ENCODE measurements at regions not wholly inside any gene's neighbourhood (a gene's known extent, or its start where the extent isn't known, plus 50 kb on each side); places are given as distances from the start of the nearest gene placed in this dataset.

DNA sequence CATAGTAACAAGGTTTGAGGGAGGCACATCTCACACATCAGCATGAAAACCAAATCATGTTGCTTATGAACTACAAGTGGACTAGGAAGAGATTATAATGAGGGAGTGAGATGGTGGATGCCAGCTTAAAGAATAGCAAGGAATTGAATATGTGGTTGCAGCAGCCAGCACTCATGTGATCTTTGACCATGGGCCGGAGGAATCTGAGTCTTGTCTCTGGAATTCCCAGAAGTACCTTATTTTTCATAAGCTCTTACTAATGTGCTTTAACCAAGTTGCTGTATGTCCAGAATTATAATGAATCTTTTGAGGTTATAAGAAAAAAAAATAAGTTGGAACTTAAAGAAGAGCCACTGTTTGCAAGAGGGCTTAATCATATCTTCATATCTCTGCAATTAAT, 97.0 kb downstream of the DISP1 start:
- TF ChIP-seq, protein P1, sequence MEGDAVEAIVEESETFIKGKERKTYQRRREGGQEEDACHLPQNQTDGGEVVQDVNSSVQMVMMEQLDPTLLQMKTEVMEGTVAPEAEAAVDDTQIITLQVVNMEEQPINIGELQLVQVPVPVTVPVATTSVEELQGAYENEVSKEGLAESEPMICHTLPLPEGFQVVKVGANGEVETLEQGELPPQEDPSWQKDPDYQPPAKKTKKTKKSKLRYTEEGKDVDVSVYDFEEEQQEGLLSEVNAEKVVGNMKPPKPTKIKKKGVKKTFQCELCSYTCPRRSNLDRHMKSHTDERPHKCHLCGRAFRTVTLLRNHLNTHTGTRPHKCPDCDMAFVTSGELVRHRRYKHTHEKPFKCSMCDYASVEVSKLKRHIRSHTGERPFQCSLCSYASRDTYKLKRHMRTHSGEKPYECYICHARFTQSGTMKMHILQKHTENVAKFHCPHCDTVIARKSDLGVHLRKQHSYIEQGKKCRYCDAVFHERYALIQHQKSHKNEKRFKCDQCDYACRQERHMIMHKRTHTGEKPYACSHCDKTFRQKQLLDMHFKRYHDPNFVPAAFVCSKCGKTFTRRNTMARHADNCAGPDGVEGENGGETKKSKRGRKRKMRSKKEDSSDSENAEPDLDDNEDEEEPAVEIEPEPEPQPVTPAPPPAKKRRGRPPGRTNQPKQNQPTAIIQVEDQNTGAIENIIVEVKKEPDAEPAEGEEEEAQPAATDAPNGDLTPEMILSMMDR (IDR thresholded peaks at IDR 0.05; ENCODE audit: insufficient read depth, low read depth, low read length): no peak
- no peak for TF ChIP-seq EZH2 (IDR thresholded peaks at IDR 0.05; ENCODE audit: insufficient read depth, low read length)
